HepG2 (cell line): ENCODE measurements at regions not wholly inside any gene's neighbourhood (a gene's known extent, or its start where the extent isn't known, plus 50 kb on each side); places are given as distances from the start of the nearest gene placed in this dataset.

Experiments used
- ATAC-seq: fragments of 200-7000 bp; cut with Tn5 transposase; 3 replicates; pipeline ENCODE4 v1.9.1; 2020; ENCODE audit warnings: mild to moderate bottlenecking, moderate library complexity
- BruUV-seq: library from RNA; stranded (reverse); fragments of 400-500 nt; replicated peaks from 2 replicates; lab custom pipeline; 2021; lab: Mats Ljungman, UMichigan
- CTCF ChIA-PET: fragments of 300-600 bp; formaldehyde crosslinking; extraction: SDS; loops from one replicate; lab custom pipeline; 2021; ENCODE audit warnings: low total read pairs, inconsistent platforms, low intra/inter-chr PET ratio; lab: Yijun Ruan, JAX
- POLR2A ChIA-PET: fragments of 350-600 bp; sonication (Branson Sonifier 250); formaldehyde crosslinking; loops from one replicate; lab custom pipeline; 2020; ENCODE audit warnings: antibody characterized with exemption, inconsistent platforms; lab: Yijun Ruan, JAX
- DNase-seq: peaks from one replicate; pipeline ENCODE4 v3.0.0-alpha.2; 2015; ENCODE audit warnings: low spot score
- FAIRE-seq: peaks from 3 replicates; lab custom pipeline; 2011; peaks lifted over from hg19 to GRCh38; lab: Jason Lieb, UNC
- H2AFZ ChIP-seq: one replicate; pipeline ENCODE4 v1.6.1; 2011; ENCODE audit warnings: low read length, inconsistent platforms
- H3K27ac ChIP-seq: fragments of 300-600 bp; 3 replicates; pipeline ENCODE4 v1.8.0; 2011; ENCODE audit warnings: mixed run types, mild to moderate bottlenecking, mixed read lengths, low read length, inconsistent platforms; ENCODE audit not compliant: insufficient read depth; ENCODE audit errors: extremely low read length
- H3K27me3 ChIP-seq, 2 experiments: fragments of 200-600 bp in 1 of 2; 2 replicates in 1 of 2; 3 replicates in 1 of 2; pipeline versions ENCODE4 v1.6.0 to v1.8.0; 2011; ENCODE audit warnings: low read length in 2 of 2, mild to moderate bottlenecking in 2 of 2, moderate library complexity in 2 of 2, inconsistent platforms in 1 of 2; ENCODE audit not compliant: insufficient read depth in 2 of 2, control insufficient read depth in 1 of 2
- H3K36me3 ChIP-seq, 2 experiments: fragments of 200-600 bp in 1 of 2; replicated peaks in 1 of 2; 2 replicates in 1 of 2; 3 replicates in 1 of 2; pipeline versions ENCODE4 v1.5.1 to v1.8.0; 2011; ENCODE audit warnings: low read length in 2 of 2, inconsistent platforms in 1 of 2; ENCODE audit not compliant: insufficient read depth in 2 of 2, control insufficient read depth in 1 of 2
- H3K4me1 ChIP-seq: 2 replicates; pipeline ENCODE4 v1.5.1; 2012; ENCODE audit warnings: low read length, inconsistent platforms; ENCODE audit not compliant: insufficient read depth
- H3K4me2 ChIP-seq: 2 replicates; pipeline ENCODE4 v1.6.0; 2011; ENCODE audit warnings: low read depth, low read length, inconsistent platforms
- H3K4me3 ChIP-seq, 3 experiments: fragments of 200-600 bp in 1 of 3; sonication (generic), shearing (Covaris generic) in 1 of 3; replicated peaks in 1 of 3; 2 replicates each; pipeline ENCODE4 v1.5.1; 2011 to 2016; ENCODE audit warnings: low read length in 3 of 3, inconsistent platforms in 2 of 3, low read depth in 2 of 3, mild to moderate bottlenecking in 2 of 3, control low read depth in 1 of 3, mixed read lengths in 1 of 3; ENCODE audit not compliant: insufficient read depth in 1 of 3
- H3K79me2 ChIP-seq: one replicate; pipeline ENCODE4 v1.6.1; 2011; ENCODE audit warnings: low read length, inconsistent platforms; ENCODE audit not compliant: insufficient read depth
- H3K9ac ChIP-seq: 2 replicates; pipeline ENCODE4 v1.6.0; 2011; ENCODE audit warnings: mild to moderate bottlenecking, low read depth, low read length, inconsistent platforms; ENCODE audit not compliant: insufficient read depth
- H3K9me3 ChIP-seq: 2 replicates; pipeline ENCODE4 v1.5.1; 2012; ENCODE audit warnings: mild to moderate bottlenecking, low read length
- H4K20me1 ChIP-seq: 2 replicates; pipeline ENCODE4 v1.6.0; 2011; ENCODE audit warnings: inconsistent platforms, mild to moderate bottlenecking, low read length, moderate library complexity; ENCODE audit not compliant: insufficient read depth
- ELF1 ChIP-seq: sonication (generic); formaldehyde crosslinking; IDR thresholded peaks from 2 replicates; pipeline ENCODE4 v1.4.0; 2020; ENCODE audit warnings: missing genetic modification reagents
- FOXJ3 ChIP-seq: sonication (generic); formaldehyde crosslinking; IDR thresholded peaks from 2 replicates; pipeline ENCODE4 v1.4.0; 2020; ENCODE audit warnings: missing genetic modification reagents, mild to moderate bottlenecking, borderline replicate concordance
- POLR2G ChIP-seq: fragments of 200-400 bp; formaldehyde crosslinking; IDR thresholded peaks from 2 replicates; pipeline ENCODE4 v1.6.1; 2018; ENCODE audit warnings: mild to moderate bottlenecking, low read depth, low read length, moderate library complexity
- SP140L ChIP-seq: sonication (generic); formaldehyde crosslinking; IDR thresholded peaks from 2 replicates; pipeline ENCODE4 v1.4.0; 2020; ENCODE audit warnings: missing genetic modification reagents, borderline replicate concordance
- ZNF235 ChIP-seq: sonication (generic); formaldehyde crosslinking; IDR thresholded peaks from 2 replicates; pipeline ENCODE4 v1.8.1; 2023; ENCODE audit warnings: mild to moderate bottlenecking, missing genetic modification reagents, borderline replicate concordance
- ZNF431 ChIP-seq: sonication (generic); formaldehyde crosslinking; IDR thresholded peaks from 2 replicates; pipeline ENCODE4 v1.9.0; 2022; ENCODE audit warnings: missing genetic modification reagents, low read depth, mild to moderate bottlenecking, borderline replicate concordance
- ZNF446 ChIP-seq: sonication (generic); formaldehyde crosslinking; IDR thresholded peaks from 2 replicates; pipeline ENCODE4 v1.5.0; 2020; ENCODE audit warnings: mild to moderate bottlenecking, missing genetic modification reagents
- ZNF792 ChIP-seq: IDR thresholded peaks from 2 replicates; pipeline ENCODE4 v1.6.1; 2016
- in situ Hi-C: cut with HindIII; loops from 2 replicates; pipeline ENCODE4 v1.10.0; 2017; ENCODE audit warnings: low pct_unique_long_range_greater_than_20kb; ENCODE audit not compliant: extremely low pct_ligation_motif_present
- intact Hi-C: fragments of 100-400 bp; cut with micrococcal nuclease; formaldehyde crosslinking; loops from one replicate; pipeline ENCODE4 v1.10.0; 2022; ENCODE audit not compliant: unreplicated experiment
- TF ChIP-seq, protein P1 (sequence below): IDR thresholded peaks from 2 replicates; pipeline ENCODE4 v1.6.1; 2012; ENCODE audit warnings: inconsistent platforms
- TF ChIP-seq, protein P2 (sequence below): sonication (generic); formaldehyde crosslinking; IDR thresholded peaks from 2 replicates; pipeline ENCODE4 v1.8.1; 2022; ENCODE audit warnings: mild to moderate bottlenecking, missing genetic modification reagents
- TF ChIP-seq, protein P3 (sequence below): sonication (generic); formaldehyde crosslinking; IDR thresholded peaks from 2 replicates; pipeline ENCODE4 v1.5.0; 2020; ENCODE audit warnings: missing genetic modification reagents
- TF ChIP-seq, protein P4 (sequence below): sonication (generic); formaldehyde crosslinking; IDR thresholded peaks from 2 replicates; pipeline ENCODE4 v1.4.0; 2020; ENCODE audit warnings: missing genetic modification reagents
- TF ChIP-seq, protein P5 (sequence below): IDR thresholded peaks from 2 replicates; pipeline ENCODE4 v1.6.1; 2016; ENCODE audit warnings: low read depth, control low read depth

DNA sequence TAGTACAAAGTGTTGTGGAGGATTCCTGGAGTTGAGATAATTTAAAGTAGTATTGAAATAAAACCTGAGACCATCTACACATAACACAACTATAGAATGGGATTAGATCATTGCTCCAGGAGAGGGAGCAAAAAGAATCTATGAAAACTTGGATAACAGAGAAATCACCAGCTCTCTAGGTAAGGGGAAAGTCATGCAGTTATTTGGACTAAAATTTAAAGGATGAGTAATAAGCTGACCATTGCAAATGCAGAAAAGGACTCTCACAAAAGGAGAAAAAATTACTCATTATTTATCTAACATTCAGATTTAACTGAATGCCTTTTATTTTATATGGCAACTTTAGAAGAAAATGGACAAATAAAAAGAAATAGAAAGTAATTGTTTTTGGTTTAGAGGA, 1399.8 kb upstream of the ACVR2A start:
- POLR2A ChIA-PET = no interaction called here
- intact Hi-C loops = no loop called here
- H4K20me1 ChIP-seq = no peaks in the 10 kb centered on the region
- DNase-seq (no peak), ATAC-seq (no peak), FAIRE-seq (no peak)
- no peaks in the 10 kb centered on the region for H3K9me3 ChIP-seq
- TF ChIP-seq POLR2G = no peak
- TF ChIP-seq, protein P1, sequence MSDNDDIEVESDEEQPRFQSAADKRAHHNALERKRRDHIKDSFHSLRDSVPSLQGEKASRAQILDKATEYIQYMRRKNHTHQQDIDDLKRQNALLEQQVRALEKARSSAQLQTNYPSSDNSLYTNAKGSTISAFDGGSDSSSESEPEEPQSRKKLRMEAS = no peak
- no peak for TF ChIP-seq SP140L (CRISPR knock-in tag)
- no peak for TF ChIP-seq ELF1
- TF ChIP-seq, protein P2, sequence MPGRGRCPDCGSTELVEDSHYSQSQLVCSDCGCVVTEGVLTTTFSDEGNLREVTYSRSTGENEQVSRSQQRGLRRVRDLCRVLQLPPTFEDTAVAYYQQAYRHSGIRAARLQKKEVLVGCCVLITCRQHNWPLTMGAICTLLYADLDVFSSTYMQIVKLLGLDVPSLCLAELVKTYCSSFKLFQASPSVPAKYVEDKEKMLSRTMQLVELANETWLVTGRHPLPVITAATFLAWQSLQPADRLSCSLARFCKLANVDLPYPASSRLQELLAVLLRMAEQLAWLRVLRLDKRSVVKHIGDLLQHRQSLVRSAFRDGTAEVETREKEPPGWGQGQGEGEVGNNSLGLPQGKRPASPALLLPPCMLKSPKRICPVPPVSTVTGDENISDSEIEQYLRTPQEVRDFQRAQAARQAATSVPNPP (CRISPR knock-in tag) = no peak
- TF ChIP-seq, protein P3, sequence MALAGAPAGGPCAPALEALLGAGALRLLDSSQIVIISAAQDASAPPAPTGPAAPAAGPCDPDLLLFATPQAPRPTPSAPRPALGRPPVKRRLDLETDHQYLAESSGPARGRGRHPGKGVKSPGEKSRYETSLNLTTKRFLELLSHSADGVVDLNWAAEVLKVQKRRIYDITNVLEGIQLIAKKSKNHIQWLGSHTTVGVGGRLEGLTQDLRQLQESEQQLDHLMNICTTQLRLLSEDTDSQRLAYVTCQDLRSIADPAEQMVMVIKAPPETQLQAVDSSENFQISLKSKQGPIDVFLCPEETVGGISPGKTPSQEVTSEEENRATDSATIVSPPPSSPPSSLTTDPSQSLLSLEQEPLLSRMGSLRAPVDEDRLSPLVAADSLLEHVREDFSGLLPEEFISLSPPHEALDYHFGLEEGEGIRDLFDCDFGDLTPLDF (CRISPR knock-in tag) = no peak
- TF ChIP-seq ZNF446 (CRISPR knock-in tag) = no peak
- TF ChIP-seq, protein P4, sequence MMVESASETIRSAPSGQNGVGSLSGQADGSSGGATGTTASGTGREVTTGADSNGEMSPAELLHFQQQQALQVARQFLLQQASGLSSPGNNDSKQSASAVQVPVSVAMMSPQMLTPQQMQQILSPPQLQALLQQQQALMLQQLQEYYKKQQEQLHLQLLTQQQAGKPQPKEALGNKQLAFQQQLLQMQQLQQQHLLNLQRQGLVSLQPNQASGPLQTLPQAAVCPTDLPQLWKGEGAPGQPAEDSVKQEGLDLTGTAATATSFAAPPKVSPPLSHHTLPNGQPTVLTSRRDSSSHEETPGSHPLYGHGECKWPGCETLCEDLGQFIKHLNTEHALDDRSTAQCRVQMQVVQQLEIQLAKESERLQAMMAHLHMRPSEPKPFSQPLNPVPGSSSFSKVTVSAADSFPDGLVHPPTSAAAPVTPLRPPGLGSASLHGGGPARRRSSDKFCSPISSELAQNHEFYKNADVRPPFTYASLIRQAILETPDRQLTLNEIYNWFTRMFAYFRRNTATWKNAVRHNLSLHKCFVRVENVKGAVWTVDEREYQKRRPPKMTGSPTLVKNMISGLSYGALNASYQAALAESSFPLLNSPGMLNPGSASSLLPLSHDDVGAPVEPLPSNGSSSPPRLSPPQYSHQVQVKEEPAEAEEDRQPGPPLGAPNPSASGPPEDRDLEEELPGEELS (CRISPR knock-in tag) = no peak
- TF ChIP-seq ZNF792 (CRISPR knock-in tag) = no peak
- TF ChIP-seq, protein P5, sequence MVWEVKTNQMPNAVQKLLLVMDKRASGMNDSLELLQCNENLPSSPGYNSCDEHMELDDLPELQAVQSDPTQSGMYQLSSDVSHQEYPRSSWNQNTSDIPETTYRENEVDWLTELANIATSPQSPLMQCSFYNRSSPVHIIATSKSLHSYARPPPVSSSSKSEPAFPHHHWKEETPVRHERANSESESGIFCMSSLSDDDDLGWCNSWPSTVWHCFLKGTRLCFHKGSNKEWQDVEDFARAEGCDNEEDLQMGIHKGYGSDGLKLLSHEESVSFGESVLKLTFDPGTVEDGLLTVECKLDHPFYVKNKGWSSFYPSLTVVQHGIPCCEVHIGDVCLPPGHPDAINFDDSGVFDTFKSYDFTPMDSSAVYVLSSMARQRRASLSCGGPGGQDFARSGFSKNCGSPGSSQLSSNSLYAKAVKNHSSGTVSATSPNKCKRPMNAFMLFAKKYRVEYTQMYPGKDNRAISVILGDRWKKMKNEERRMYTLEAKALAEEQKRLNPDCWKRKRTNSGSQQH (CRISPR knock-in tag) = no peak
- no peak for TF ChIP-seq ZNF431 (CRISPR knock-in tag)
- no peak for TF ChIP-seq ZNF235
- no peak for TF ChIP-seq FOXJ3
- CTCF ChIA-PET = no interaction called here
- no peak overlapping the region for H2AFZ ChIP-seq
- H3K4me1 ChIP-seq = no peaks in the 10 kb centered on the region
- H3K4me3 ChIP-seq = no peak overlapping the region
- no peaks in the 10 kb centered on the region for H3K79me2 ChIP-seq
- no TSS peak for BruUV-seq
- H3K27ac ChIP-seq = no peak overlapping the region
- H3K27me3 ChIP-seq = no peaks in the 10 kb centered on the region
- in situ Hi-C loops = no loop called here
- no peak overlapping the region for H3K9ac ChIP-seq
- H3K36me3 ChIP-seq = no peaks in the 10 kb centered on the region
- H3K4me2 ChIP-seq = no peak overlapping the region
